ENCODE measurements at regions not wholly inside any gene's neighbourhood (a gene's known extent, or its start where the extent isn't known, plus 50 kb on each side); places are given as distances from the start of the nearest gene placed in this dataset.

DNA sequence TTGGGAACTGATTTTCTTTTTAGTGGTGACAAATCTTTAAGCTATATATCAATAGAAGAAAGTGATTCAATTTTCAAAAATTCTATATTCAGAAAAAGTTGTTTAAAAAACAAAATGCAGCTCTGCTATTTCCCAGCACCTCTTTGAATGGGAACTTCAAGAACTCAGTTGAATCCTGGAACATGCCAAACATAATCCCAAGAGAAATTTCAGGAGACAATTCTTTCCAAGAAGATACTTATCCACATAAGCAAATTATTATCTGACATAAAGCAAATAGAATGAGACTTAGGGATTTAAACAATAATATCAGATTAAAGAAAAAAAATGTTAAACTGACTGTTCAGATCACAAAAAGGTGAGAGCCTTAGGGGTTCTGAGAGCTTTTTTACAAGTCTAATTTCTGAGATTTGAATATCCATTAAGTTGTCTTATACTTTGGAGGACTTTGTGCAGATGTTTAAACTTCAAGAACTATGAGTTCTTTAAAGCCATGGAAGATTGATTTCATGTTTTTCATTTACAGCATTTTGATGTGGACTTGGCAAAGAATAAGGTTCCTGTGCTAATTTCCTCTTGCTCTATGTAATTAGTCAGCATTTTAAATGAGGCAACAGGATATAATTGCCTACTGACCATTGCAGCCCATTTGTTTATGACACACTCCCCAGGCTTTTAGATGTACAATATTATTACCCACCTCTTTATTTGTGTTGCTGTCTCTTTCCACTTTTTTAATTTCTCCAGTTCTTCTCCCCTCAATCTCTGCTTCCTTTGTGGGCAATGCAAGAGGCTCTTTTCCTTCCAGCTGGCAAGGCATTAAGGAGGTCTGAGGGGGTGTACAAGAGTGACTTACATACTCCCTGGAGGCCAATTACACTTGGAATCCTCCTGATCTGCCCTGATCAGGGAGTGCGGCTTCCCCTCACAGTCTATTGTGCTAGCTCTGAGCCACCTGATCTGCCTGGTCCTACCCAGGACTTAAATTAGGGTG lies 419.1 kb downstream of the NR2F1-AS1 start:
- DNase-seq (ENCODE audit: low read depth): no peak

DNA sequence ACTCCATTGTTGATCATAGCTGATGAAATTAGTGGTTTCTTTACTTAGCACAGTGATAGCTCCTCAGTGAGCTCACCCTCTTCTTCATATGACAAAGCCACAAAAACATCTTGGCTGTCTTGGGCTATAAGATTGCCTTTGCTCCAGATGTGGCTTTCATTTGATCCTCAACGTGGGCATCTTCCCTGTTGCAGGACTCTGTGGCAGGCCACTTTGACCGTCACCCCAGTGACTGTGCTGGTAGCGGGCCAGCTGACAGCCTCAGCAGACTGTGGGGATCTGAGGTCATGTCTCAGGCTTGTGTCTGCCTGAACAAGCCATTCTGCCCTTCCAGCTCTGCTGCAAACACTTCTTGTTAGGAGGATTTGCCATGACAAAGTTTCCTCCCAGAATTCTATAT lies 422.2 kb downstream of the NR2F1-AS1 start:
- DNase-seq (ENCODE audit: low read depth): no peak

DNA sequence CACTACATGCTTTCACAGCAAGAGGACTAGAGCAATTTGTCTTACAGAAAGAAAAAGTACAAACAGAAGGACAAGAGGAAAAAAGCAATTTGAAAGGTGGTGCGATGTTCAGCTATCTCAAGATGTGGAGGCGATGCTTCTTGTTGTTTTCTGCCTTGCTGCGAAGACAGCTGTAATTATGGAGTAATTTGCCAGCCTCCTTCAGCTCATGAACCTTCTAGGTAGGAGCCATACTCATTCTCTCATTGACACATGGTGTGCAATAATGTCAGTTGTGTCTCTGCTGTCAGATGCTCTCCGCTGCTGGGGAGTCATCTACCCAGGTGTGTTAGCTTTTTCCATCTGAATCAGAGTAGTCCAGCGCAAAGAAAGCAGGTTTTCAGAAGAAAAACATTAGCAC lies 424.5 kb downstream of the NR2F1-AS1 start:
- DNase-seq (ENCODE audit: low read depth): no peak

DNA sequence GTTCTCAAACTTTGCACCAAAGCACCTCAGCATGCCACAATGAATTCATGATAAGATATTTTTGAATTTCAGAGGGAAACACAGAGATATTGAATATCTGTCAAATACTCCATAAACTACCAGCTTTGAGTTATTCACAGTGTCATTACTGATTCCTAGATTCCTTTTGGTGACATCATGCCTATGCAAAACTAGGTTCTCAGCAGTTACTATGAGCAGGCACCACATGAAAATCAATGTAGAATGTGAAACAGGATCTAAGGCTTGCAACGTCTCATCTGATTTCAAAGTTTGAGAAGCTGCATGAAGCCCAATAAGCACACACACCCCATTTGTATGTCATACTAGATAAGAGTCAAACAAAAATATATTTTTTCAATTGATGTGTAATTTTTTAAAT lies 426.5 kb downstream of the NR2F1-AS1 start:
- no peak for DNase-seq (ENCODE audit: low read depth)

DNA sequence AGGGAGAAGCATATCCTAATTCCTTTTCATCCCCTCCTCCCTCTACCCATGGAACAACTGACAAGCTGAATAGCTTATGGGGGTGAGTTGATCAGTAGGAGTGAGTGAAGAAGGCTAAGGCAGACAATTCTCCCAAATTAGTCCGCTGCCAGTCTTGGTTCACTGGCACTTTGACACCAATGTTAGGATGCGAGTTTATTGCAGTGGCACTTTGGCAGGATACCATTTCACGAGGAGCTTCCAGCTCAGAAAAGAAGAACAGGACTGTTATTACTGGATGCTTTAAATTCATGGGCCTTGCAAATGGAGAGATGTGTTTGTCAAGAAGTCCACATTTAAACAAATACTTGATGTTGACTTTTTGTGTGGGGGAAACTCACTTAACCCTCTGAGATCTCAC lies 427.6 kb downstream of the NR2F1-AS1 start:
- DNase-seq (ENCODE audit: low read depth): no peak

DNA sequence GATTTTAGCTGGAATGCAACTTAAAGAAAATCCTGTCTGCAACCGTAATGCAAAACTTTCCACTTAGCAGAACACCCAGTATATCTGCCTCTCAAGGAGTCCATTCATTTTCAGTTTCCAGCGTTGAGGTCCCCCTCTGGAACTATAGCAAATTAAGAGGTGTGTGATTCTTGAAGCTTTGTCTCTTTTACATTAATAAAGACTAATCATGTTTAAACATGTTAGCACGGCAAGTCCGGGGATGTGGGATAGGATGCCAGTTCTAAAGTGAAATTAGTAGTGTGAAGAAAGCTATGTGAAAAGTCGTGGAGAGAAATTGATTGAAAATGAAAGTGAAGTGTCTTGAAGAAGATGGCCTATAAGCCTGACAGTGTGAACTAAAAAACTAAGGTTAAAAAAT lies 429.1 kb downstream of the NR2F1-AS1 start:
- DNase-seq (ENCODE audit: low read depth): no peak

DNA sequence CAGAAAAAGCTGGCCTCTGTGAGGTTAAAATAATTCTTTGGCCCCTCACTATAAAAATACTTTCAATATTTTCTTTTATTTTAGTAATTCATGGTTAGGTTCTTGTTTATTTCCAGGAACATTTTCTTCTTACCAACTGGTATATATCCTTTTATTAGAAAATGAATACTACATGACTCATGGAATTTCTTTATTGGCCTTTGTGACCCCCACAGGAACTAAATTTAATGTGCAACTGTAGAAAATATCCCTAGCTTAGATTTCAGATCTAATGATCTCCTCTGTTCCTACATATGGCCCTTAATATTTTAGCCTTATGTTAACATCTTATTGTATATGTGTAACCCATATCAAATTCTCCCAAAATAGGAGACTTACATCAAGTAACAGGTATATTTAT lies 429.9 kb downstream of the NR2F1-AS1 start:
- no peak for DNase-seq (ENCODE audit: low read depth)

DNA sequence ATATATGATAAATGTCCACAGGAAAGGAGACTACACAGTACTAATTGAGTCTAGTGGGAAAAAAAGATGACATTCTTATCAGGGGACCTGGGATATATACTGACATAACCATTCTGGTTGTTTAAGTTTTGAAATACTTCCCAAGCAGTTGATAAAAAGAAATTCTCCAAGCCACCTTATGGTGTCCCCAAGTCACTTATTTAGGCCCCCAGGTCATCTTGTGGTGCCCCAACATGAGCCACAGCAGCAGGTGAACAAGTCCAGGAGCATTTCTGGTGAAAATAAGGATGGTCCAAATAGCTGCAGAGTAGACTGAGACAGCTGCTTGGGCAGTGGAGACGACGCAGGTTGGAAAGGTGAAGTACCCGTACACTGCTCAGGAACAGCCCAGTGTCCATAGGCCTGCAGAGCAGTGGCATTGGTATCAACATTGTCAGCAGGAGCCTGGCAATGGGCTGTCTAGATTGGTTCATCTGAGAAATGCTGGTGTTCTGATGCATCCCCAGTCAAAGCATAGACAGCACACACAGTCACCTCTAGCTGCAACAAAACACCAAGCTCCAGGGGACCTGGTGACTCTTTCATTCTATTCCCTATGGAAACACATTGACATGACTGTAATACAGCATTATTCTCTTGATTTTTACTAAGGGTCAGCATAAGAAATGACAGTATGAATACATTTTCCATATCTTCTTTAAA lies 430.6 kb downstream of the NR2F1-AS1 start:
- DNase-seq (ENCODE audit: low read depth): no peak

DNA sequence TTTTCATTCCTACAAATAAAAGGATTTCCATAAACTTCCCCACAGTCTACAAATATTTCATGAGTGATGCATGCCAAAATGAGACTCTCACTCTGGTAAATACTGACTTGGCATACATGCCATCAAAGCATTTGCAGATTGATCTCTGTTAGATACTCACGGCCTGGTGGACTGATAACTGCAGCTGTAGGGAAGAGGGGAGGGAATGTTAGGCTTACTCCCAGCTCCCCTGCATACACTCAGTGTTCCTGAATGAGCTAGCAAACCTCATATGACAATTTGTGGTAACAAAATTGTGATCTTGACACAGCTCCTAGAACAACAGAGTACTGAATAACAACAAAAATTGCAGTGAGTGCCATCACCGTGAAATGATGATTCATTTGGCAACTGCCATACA lies 435.3 kb downstream of the NR2F1-AS1 start:
- peak; percentile 67 for DNase-seq (ENCODE audit: low read depth)

DNA sequence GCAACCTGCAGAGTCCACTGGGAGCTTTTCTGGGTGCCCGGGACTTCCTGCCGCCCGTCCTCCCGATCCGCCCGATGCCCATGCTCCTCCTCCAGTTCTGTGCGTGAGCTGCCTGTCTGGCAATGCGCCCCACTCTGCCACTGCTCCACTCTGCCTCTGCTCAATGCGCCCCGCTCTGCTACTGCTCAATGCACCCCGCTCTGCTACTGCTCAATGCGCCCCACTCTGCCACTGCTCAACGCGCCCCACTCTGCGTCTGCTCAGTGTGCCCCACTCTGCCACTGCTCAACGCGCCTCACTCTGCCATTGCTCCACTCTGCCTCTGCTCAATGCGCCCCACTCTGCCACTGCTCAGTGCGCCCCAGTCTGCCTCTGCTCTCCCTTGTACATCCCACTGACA lies 436.0 kb downstream of the NR2F1-AS1 start:
- no peak for DNase-seq (ENCODE audit: low read depth)

DNA sequence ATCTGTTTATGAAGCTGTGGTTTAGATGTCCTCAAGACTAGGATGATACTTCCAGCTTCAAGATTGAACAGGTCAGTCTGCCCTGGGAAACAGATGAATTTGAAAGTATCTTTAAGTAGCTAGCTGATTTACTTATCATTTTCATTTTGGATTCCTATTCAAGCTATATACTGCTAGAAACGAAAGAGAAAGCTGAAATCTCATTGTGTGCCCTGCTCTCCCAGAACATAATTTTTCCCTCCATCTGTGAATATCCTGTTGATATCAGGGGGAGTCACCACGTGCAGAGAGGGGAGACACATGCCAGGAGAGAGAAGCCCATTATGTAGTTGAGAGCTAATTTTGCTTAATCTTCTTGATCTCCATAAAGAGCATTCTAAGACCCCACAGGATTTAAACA lies 439.1 kb downstream of the NR2F1-AS1 start:
- no peak for DNase-seq (ENCODE audit: low read depth)

DNA sequence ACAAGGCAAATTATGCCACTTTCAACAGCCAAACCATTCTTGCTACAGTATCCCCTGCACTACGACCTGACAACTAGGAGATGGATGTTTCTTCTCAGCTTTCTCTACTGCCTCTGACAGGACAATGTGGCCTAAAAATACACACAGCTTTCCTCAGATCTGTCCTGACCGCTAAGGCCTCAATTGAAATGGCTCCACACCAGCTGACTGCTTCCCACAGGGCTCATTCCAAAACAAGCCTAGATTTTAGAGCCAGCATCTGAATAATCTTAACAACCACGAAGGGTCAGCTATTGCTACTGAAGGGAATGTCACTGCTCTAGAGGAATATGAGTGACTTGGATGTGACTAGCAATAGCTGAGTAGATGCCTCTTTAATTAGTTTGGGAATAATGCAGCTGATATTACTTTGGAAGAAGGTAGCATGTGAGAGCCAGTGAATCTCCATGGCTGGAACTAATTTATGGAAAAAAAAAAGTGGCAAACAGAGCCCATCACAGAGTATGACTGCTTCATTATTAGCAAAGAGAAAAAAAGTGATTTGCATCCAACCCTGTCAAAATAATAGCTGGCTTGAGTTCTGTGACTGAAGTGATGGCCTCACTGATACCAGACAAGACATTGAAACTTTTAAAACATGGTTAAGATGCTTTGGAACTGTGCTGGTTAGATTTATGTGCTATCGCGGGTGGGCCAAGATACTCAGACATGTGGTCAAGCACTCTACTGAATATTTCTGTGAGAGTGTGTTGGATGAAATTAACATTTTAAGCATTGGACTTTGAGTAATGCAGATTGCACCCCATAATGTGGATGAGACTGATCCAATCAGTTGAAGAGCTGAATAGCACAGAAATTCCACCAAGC lies 450.2 kb downstream of the NR2F1-AS1 start:
- peak; percentile 47 for DNase-seq (ENCODE audit: low read depth)

DNA sequence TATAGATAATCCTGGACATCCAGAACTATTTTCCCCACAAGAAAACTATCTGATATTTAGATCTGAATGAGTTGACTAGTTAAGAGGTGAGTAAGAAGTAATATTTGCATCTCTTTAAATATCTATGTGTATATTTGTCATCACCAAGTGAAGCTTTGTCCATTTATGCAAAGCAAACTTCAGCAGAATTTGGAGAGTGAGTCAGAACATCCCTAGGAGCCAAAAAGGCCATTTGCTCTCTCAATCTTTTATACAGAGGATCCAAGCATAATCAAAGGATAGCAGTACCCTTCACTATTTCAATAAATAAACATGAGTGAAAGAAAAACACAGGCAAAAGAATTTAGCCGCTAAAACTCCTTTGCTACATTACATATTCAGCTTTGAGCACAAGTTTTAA lies 454.4 kb downstream of the NR2F1-AS1 start:
- peak; percentile 31 for DNase-seq (ENCODE audit: low read depth)

DNA sequence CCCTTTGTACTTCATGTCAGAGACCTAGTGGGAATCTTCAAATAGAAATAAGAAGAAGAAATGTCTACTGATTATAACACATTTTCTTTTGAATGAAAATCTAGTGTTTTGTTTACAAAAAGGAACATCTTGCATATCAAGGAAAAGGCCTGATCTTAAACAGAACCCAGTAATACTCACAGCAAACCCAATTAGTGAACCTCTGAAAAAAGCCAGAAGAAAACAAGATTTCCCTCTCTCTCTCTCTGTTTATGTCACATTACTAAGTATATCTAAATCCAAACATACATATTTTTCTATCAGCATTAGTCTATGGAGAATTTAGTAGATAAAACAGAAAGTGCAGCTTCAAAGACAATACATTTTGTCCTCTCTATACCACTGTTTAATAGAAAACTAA lies 457.9 kb downstream of the NR2F1-AS1 start:
- DNase-seq (ENCODE audit: low read depth): no peak

DNA sequence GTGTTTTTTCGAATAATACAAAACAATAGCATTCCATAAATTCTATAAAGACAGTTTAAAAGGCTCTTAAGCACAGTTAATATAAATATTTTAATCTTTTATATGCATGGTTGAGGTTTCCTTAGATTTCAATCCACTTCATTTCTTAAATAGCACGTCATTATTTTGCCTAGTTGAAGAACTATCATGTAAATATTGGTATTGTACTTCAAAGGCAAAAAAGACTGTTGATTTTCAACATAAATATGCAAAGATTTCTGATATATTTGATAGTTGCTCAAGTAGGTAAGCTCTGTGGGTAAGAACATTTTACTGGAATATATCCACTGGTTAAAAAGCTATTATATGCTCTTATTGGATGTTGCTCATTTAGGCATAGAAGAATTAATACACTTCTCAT lies 458.6 kb downstream of the NR2F1-AS1 start:
- DNase-seq (ENCODE audit: low read depth): no peak

DNA sequence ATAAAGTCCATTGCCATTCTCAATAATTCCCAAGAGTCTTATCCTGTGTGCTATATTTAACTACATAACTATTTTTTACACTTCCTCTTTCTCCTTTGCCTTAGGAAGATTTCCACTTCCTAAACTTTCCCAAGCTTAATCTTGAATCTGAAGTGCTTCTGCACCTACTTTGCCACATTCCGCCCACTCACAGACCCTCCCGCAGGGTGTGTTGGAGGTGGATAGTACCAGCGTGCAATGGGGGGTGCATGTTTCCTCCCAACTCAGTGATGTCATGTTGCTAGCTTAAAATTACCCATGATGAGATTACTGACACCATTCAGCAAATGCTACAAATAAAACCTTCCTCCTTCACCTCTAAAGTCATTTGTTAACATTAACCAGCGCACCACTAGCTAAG lies 460.2 kb downstream of the NR2F1-AS1 start:
- DNase-seq (ENCODE audit: low read depth): no peak

DNA sequence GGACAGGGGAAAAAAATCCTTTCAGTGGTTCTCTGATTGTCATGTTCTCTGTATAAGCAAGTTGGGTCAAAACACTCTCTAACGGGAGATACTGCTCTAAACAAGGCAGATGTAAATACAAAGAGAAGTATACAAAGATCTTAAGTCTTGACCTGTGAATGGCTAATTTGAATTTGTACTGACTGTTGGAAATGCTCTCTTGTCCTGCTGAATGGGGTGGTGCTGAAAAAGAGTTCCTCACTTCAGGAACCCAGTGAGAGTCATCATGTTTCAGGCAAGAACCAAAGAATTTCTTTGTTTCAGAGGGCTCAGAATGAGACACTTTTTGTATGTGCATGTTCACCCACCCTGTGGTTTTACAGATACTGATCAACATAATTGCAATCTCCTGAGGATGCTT lies 461.0 kb downstream of the NR2F1-AS1 start:
- no peak for DNase-seq (ENCODE audit: low read depth)

DNA sequence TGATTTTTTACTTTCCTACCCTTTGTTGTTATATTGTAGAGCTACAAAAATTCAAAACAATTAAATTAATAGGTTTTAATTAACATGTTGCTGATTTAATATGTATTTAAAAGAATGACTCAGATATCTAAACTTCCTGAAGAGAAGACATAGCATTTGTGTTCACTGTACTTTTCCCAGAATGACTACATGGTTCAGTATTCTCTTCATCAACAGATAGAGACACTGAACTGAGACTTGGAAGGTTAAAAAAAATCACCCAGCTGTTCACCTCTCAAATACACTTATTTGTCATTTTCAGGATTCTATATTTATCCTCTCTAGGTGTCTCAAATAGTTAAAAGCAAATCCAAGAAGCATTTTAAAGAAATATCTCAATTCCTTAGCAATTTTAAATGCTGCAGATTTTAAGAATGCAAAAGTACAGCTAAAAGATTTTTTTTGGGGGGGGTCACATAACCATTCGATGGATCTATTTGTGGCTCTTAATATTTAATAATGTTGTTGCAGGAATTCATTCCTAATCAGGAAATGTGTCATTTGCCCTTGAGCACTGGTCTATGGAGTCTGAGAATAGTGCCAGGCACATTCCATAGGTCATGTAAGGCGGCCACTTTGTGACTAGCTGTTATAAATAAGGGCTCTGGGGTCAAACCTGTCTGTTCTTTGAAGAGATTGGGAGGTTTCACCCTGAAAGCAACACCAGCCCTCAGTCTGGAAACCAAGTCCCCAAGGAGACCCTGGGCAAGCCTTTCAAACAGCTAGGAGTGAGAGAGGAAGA lies 463.1 kb downstream of the NR2F1-AS1 start:
- no peak for DNase-seq (ENCODE audit: low read depth)

DNA sequence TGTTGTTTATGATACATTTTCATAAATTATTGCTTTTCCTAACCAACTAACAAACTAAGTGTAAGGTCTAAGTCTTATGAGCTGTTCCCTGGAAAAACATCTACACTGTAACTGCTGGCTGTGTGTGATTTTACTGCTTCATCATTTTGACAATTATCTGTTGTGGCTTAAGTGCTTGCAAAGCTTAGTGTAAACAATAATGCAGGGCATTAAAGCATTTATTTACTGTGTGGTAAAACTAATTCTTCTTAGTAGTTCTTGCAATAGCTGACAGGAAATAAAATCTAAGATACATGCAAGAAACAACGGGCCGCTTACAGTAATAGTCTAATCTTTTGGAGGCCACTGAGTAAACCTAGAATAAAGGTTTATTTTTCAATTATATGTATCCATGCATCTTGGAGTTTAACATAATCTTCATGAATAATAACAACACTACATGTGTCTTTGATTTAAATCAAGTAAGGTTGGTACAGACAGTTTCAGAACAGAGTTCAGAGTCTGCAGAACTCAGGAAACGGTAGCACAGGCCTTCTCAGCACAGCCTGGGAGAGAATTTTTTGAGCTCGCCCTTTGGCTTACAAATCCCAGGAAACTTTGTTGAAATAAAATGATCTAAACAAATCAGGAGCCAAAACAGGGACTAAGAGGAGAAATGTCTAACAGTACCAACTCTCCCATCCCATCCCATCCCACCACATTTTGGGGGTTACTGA lies 473.1 kb downstream of the NR2F1-AS1 start:
- DNase-seq (ENCODE audit: low read depth): no peak

DNA sequence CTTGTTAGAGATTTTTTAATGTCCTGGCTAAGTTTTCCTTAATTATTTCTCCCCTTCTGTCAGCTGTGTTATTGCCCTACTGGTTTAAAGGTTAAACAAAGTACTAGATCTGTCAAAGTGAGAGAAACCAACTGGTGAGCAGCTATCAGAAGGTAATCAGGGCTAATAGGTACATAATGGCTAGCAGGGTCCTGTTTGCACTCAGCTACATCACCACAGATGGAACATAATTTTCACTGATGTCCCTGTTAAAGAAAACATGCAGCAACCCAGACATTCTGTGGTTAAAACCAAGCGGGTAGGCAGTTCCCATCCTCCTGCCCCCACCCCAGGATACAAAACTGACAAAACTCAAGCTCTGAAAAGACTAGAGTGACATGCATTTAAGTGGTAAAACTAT lies 473.9 kb downstream of the NR2F1-AS1 start:
- no peak for DNase-seq (ENCODE audit: low read depth)

DNA sequence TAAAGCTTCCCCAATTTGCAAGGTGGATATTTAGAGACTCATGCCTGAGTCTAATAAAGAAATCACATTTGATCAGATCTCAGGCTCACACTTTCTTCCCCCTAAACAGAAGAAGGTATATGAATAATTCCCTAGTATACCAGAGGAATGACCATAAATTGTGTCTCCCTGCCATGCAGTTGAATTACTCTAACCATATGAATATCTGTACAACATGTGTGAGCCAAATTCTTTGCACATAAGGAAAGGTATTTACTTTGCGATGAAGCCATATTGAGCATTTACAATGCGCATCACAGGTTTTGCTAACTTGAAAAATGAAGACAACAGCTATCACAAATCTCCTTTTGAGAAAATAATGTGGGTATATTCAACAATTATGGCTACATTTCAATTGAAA lies 479.4 kb downstream of the NR2F1-AS1 start:
- no peak for DNase-seq (ENCODE audit: low read depth)
